ENCODE measurements at regions not wholly inside any gene's neighbourhood (a gene's known extent, or its start where the extent isn't known, plus 50 kb on each side); places are given as distances from the start of the nearest gene placed in this dataset.

DNA sequence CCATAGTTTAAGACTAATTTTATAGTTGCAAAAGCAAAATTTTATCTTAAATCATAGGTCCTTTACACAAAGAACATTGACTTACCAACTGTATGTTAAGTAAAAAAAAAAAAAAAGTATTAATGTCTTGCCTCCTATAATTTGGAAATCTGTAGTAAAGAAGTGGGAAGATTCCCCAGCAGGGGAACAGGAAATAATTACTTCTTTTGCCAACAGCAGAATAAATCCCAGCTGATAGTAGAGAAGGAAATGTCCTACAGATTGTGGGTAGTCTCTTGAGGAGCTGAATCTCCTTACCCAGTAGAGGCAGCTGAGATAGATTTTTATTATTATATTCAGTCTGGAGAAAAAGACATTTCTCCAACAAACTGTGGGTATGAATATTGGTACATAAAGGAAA, 193.7 kb downstream of the SLC6A15 start:
- TF ChIP-seq, protein P1, sequence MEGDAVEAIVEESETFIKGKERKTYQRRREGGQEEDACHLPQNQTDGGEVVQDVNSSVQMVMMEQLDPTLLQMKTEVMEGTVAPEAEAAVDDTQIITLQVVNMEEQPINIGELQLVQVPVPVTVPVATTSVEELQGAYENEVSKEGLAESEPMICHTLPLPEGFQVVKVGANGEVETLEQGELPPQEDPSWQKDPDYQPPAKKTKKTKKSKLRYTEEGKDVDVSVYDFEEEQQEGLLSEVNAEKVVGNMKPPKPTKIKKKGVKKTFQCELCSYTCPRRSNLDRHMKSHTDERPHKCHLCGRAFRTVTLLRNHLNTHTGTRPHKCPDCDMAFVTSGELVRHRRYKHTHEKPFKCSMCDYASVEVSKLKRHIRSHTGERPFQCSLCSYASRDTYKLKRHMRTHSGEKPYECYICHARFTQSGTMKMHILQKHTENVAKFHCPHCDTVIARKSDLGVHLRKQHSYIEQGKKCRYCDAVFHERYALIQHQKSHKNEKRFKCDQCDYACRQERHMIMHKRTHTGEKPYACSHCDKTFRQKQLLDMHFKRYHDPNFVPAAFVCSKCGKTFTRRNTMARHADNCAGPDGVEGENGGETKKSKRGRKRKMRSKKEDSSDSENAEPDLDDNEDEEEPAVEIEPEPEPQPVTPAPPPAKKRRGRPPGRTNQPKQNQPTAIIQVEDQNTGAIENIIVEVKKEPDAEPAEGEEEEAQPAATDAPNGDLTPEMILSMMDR (IDR thresholded peaks at IDR 0.05; ENCODE audit: borderline replicate concordance, extremely low read depth, low read length, poor library complexity, severe bottlenecking): no peak
- no peak for TF ChIP-seq EZH2 (IDR thresholded peaks at IDR 0.05; ENCODE audit: borderline replicate concordance, low read depth, low read length, severe bottlenecking)

Measured in DND-41 (cell line).